Spleen (tissue), 11 donors: ENCODE measurements at regions not wholly inside any gene's neighbourhood (a gene's known extent, or its start where the extent isn't known, plus 50 kb on each side); places are given as distances from the start of the nearest gene placed in this dataset.

Experiments used
- DNase-seq: peaks from one replicate; pipeline ENCODE4 v3.0.0-alpha.2; 2020
- H3K27ac ChIP-seq, 8 donors: fragments of 200-600 bp; sonication (generic) in 7 of 8; 1 replicate in 4 of 8; 2 replicates in 4 of 8; pipeline versions ENCODE4 v1.5.0 to v1.8.0; 2016 to 2021; ENCODE audit warnings: inconsistent platforms in 4 of 8, mild to moderate bottlenecking in 4 of 8, moderate library complexity in 1 of 8
- H3K27me3 ChIP-seq, 7 donors: fragments of 200-600 bp; sonication (generic) in 6 of 7; replicated peaks in 1 of 7; 1 replicate in 4 of 7; 2 replicates in 3 of 7; pipeline versions ENCODE4 v1.5.0 to v1.8.0; 2016 to 2021; ENCODE audit warnings: inconsistent platforms in 3 of 7, mild to moderate bottlenecking in 1 of 7
- H3K36me3 ChIP-seq, 6 donors: fragments of 200-600 bp; sonication (generic) in 5 of 6; 1 replicate in 4 of 6; 2 replicates in 2 of 6; pipeline versions ENCODE4 v1.5.0 to v1.8.0; 2016 to 2021; ENCODE audit warnings: inconsistent platforms in 2 of 6
- H3K4me1 ChIP-seq, 6 donors: fragments of 200-600 bp; sonication (generic) in 5 of 6; 1 replicate in 3 of 6; 2 replicates in 3 of 6; pipeline versions ENCODE4 v1.5.0 to v1.8.0; 2016 to 2021; ENCODE audit warnings: inconsistent platforms in 3 of 6
- H3K4me3 ChIP-seq, 8 donors: fragments of 200-600 bp; sonication (generic) in 7 of 8; 1 replicate in 4 of 8; 2 replicates in 4 of 8; pipeline versions ENCODE4 v1.5.0 to v1.8.0; 2016 to 2021; ENCODE audit warnings: inconsistent platforms in 4 of 8, mild to moderate bottlenecking in 4 of 8, moderate library complexity in 2 of 8
- H3K9me3 ChIP-seq, 8 donors: fragments of 200-600 bp; sonication (generic) in 7 of 8; 1 replicate in 4 of 8; 2 replicates in 4 of 8; pipeline versions ENCODE4 v1.5.0 to v1.8.0; 2016 to 2021; ENCODE audit warnings: inconsistent platforms in 4 of 8
- POLR2A ChIP-seq, 3 donors: fragments of 450-650 bp; IDR thresholded peaks; one replicate each; pipeline ENCODE4 v1.5.1; 2017; ENCODE audit warnings: antibody characterized with exemption in 3 of 3, mild to moderate bottlenecking in 1 of 3
- POLR2AphosphoS5 ChIP-seq, 3 donors: sonication (generic); formaldehyde crosslinking; IDR thresholded peaks; one replicate each; pipeline ENCODE4 v1.5.1; 2017; ENCODE audit warnings: antibody characterized with exemption in 3 of 3
- WGBS, 5 donors: extraction: QIAGEN DNeasy Blood & Tissue Kit in 3 of 5; methylation state at CpG; one replicate each; pipeline versions ENCODE4 v1.1.5 to v1.1.7; 2013 to 2018; 5-methylcytosine and 5-hydroxymethylcytosine counted together
- intact Hi-C: fragments of 100-400 bp; cut with DNase I; formaldehyde crosslinking; loops from one replicate; pipeline ENCODE4 v1.15.0; 2023; ENCODE audit warnings: low total_unique reads
- TF ChIP-seq, protein P1 (sequence below), 11 experiments: fragments of 200-600 bp in 7 of 11; fragments of 450-650 bp in 4 of 11; sonication (generic) in 4 of 11; IDR thresholded peaks in 8 of 11; conservative IDR thresholded peaks in 3 of 11; 1 replicate in 7 of 11; 2 replicates in 4 of 11; pipeline versions ENCODE4 v1.4.0 to v1.8.0; 2016 to 2021; ENCODE audit warnings: antibody characterized with exemption in 11 of 11, inconsistent platforms in 4 of 11, mild to moderate bottlenecking in 1 of 11
- donor health status: healthy with polysubstance abuse.
- donor health status: DM: no; HTN: no; CAD: no; lungs with moderate emphysema.
- donor health status: DM: no; HTN: no; CAD: no.
- donor health status: Bipolar disorder and iron deficiency.
- donor health status: healthy.
- donor health status: DM: no; HTN: no; CAD: no.
- donor health status: DM: yes; HTN: yes; CAD: no.

GRCh38 chr9:79254900-79255650 lies 316.7 kb upstream of the TLE4 start:
- WGBS, 5 donors, result 72 to 82% (median 76%) methylated on average over 8 of the region's 8 CpGs
- H3K4me1 ChIP-seq, result peaks cover 0 to 13% (median 5%) of the 10 kb centered on the region in 6 donors
- H3K4me3 ChIP-seq, result no peak overlapping the region
- intact Hi-C loops, result no loop called here
- H3K36me3 ChIP-seq, result no peaks in the 10 kb centered on the region
- TF ChIP-seq POLR2A (IDR thresholded peaks at IDR 0.05) (no peak), POLR2AphosphoS5 (IDR thresholded peaks at IDR 0.05) (no peak)
- TF ChIP-seq, protein P1, sequence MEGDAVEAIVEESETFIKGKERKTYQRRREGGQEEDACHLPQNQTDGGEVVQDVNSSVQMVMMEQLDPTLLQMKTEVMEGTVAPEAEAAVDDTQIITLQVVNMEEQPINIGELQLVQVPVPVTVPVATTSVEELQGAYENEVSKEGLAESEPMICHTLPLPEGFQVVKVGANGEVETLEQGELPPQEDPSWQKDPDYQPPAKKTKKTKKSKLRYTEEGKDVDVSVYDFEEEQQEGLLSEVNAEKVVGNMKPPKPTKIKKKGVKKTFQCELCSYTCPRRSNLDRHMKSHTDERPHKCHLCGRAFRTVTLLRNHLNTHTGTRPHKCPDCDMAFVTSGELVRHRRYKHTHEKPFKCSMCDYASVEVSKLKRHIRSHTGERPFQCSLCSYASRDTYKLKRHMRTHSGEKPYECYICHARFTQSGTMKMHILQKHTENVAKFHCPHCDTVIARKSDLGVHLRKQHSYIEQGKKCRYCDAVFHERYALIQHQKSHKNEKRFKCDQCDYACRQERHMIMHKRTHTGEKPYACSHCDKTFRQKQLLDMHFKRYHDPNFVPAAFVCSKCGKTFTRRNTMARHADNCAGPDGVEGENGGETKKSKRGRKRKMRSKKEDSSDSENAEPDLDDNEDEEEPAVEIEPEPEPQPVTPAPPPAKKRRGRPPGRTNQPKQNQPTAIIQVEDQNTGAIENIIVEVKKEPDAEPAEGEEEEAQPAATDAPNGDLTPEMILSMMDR (IDR thresholded peaks at IDR 0.05 in 8 of 11, conservative IDR thresholded peaks at IDR 0.05 in 3 of 11), result no peak
- H3K27me3 ChIP-seq, result peaks cover 0 to 46% (median 3%) of the 10 kb centered on the region in 7 donors
- H3K27ac ChIP-seq, result no peak overlapping the region
- H3K9me3 ChIP-seq, result no peaks in the 10 kb centered on the region
- no peak for DNase-seq

GRCh38 chr9:79255651-79256260 lies 316.0 kb upstream of the TLE4 start:
- Histone ChIP-seq H3K36me3 (no peaks in the 10 kb centered on the region), H3K4me1 (peaks cover 0 to 13% (median 5%) of the 10 kb centered on the region in 6 donors), H3K27ac (no peak overlapping the region), H3K9me3 (no peaks in the 10 kb centered on the region), H3K27me3 (peaks cover 0 to 52% (median 3%) of the 10 kb centered on the region in 7 donors), H3K4me3 (no peak overlapping the region)
- DNase-seq, result no peak
- no peak for TF ChIP-seq POLR2AphosphoS5 (IDR thresholded peaks at IDR 0.05)
- no peak for TF ChIP-seq POLR2A (IDR thresholded peaks at IDR 0.05)
- TF ChIP-seq, protein P1 (IDR thresholded peaks at IDR 0.05 in 8 of 11, conservative IDR thresholded peaks at IDR 0.05 in 3 of 11), result no peak
- intact Hi-C loops, result no loop called here
- 54 to 69% (median 60%) methylated on average over 10 of the region's 10 CpGs for WGBS, 5 donors

GRCh38 chr9:79256691-79257213 lies 315.0 kb upstream of the TLE4 start:
- H3K27me3 ChIP-seq, result peaks cover 0 to 54% (median 3%) of the 10 kb centered on the region in 7 donors
- H3K4me3 ChIP-seq, result no peak overlapping the region
- TF ChIP-seq, protein P1 (IDR thresholded peaks at IDR 0.05 in 8 of 11, conservative IDR thresholded peaks at IDR 0.05 in 3 of 11), result no peak
- no peak for TF ChIP-seq POLR2AphosphoS5 (IDR thresholded peaks at IDR 0.05)
- TF ChIP-seq POLR2A (IDR thresholded peaks at IDR 0.05), result no peak
- WGBS, 5 donors, result 31 to 40% (median 33%) methylated on average over 15 of the region's 15 CpGs
- H3K9me3 ChIP-seq, result no peaks in the 10 kb centered on the region
- intact Hi-C loops, result no loop called here
- no peaks in the 10 kb centered on the region for H3K36me3 ChIP-seq
- H3K4me1 ChIP-seq, result peaks cover 0 to 13% (median 5%) of the 10 kb centered on the region in 6 donors
- H3K27ac ChIP-seq, result no peak overlapping the region
- DNase-seq, result no peak

GRCh38 chr9:79257228-79257781 lies 314.5 kb upstream of the TLE4 start:
- H3K27me3 ChIP-seq, result peaks cover 0 to 54% (median 3%) of the 10 kb centered on the region in 7 donors
- WGBS, 5 donors, result 15 to 32% (median 20%) methylated on average over 19 of the region's 19 CpGs
- peaks cover 0 to 13% (median 5%) of the 10 kb centered on the region in 6 donors for H3K4me1 ChIP-seq
- DNase-seq, result no peak
- H3K36me3 ChIP-seq, result no peaks in the 10 kb centered on the region
- no peak overlapping the region for H3K27ac ChIP-seq
- no peak overlapping the region for H3K4me3 ChIP-seq
- TF ChIP-seq POLR2AphosphoS5 (IDR thresholded peaks at IDR 0.05) (no peak), POLR2A (IDR thresholded peaks at IDR 0.05) (no peak)
- TF ChIP-seq, protein P1 (IDR thresholded peaks at IDR 0.05 in 8 of 11, conservative IDR thresholded peaks at IDR 0.05 in 3 of 11), result no peak
- intact Hi-C loops, result no loop called here
- H3K9me3 ChIP-seq, result no peaks in the 10 kb centered on the region
